ENCODE measurements at regions not wholly inside any gene's neighbourhood (a gene's known extent, or its start where the extent isn't known, plus 50 kb on each side); places are given as distances from the start of the nearest gene placed in this dataset.

DNA sequence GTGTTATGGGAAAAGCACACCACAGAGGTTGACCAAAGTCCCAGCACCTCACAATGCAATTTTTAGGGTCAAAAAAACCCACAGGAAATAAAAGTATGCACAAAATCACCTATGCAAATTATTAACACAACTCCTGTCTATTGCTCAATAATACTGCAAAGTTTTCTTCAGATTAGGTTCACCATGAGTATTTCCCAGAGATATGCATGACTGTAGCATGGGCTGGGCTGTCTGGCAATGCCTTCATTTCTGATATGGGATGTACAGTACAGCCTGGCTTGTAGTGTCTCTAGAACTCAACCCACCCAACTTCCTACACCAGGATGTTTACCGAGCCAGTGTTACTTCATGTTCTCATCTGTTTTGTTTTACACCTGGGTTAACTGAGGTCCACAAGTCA is 698.7 kb upstream of the ARGLU1 start:
- TF ChIP-seq NCOR1 (IDR thresholded peaks at IDR 0.05) (no peak), POLR2AphosphoS5 (IDR thresholded peaks at IDR 0.05; ENCODE audit: control insufficient read depth, insufficient read depth, low read depth, low read length) (no peak), NR2C2 (CRISPR knock-in tag; IDR thresholded peaks at IDR 0.05) (no peak), NR2C2 (tag; IDR thresholded peaks at IDR 0.05) (no peak), SNAPC5 (CRISPR knock-in tag; IDR thresholded peaks at IDR 0.05) (no peak), ZNF174 (CRISPR knock-in tag; IDR thresholded peaks at IDR 0.05) (no peak), ZNF76 (CRISPR knock-in tag; IDR thresholded peaks at IDR 0.05; ENCODE audit: borderline replicate concordance) (no peak), TARDBP (IDR thresholded peaks at IDR 0.05) (no peak), NFYB (IDR thresholded peaks at IDR 0.05; ENCODE audit: extremely low read depth, insufficient read length) (no peak)
- TF ChIP-seq, protein P1, sequence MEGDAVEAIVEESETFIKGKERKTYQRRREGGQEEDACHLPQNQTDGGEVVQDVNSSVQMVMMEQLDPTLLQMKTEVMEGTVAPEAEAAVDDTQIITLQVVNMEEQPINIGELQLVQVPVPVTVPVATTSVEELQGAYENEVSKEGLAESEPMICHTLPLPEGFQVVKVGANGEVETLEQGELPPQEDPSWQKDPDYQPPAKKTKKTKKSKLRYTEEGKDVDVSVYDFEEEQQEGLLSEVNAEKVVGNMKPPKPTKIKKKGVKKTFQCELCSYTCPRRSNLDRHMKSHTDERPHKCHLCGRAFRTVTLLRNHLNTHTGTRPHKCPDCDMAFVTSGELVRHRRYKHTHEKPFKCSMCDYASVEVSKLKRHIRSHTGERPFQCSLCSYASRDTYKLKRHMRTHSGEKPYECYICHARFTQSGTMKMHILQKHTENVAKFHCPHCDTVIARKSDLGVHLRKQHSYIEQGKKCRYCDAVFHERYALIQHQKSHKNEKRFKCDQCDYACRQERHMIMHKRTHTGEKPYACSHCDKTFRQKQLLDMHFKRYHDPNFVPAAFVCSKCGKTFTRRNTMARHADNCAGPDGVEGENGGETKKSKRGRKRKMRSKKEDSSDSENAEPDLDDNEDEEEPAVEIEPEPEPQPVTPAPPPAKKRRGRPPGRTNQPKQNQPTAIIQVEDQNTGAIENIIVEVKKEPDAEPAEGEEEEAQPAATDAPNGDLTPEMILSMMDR (IDR thresholded peaks at IDR 0.05 in 2 of 3, conservative IDR thresholded peaks at IDR 0.05 in 1 of 3; ENCODE audit: insufficient read depth in 2 of 3, low read depth in 1 of 3, low read length in 3 of 3) = no peak

All from K562 (cell line).